GM23338 (cell line): ENCODE measurements at regions not wholly inside any gene's neighbourhood (a gene's known extent, or its start where the extent isn't known, plus 50 kb on each side); places are given as distances from the start of the nearest gene placed in this dataset.

Experiments used
- ATAC-seq: fragments of 200-7000 bp; cut with Tn5 transposase; 3 replicates; pipeline ENCODE4 v1.9.1; 2020
- DNase-seq: peaks from one replicate; pipeline ENCODE4 v3.0.0-alpha.2; 2015; ENCODE audit warnings: low spot score
- H2AFZ ChIP-seq: fragments of 200-600 bp; sonication (generic); 2 replicates; pipeline ENCODE4 v1.8.0; 2016; ENCODE audit warnings: antibody characterized with exemption, mild to moderate bottlenecking, moderate library complexity
- H3F3A ChIP-seq: fragments of 200-600 bp; sonication (generic); replicated peaks from 2 replicates; pipeline ENCODE4 v1.8.0; 2017; ENCODE audit warnings: antibody characterized with exemption, mixed run types, low read depth
- H3K27ac ChIP-seq: fragments of 200-600 bp; sonication (generic); 2 replicates; pipeline ENCODE4 v1.6.1; 2016; ENCODE audit warnings: low read depth
- H3K27me3 ChIP-seq: fragments of 200-600 bp; sonication (generic); 2 replicates; pipeline ENCODE4 v1.8.0; 2016; ENCODE audit warnings: mild to moderate bottlenecking, mixed run types, moderate library complexity; ENCODE audit not compliant: insufficient read depth
- H3K36me3 ChIP-seq: fragments of 200-600 bp; sonication (generic); 2 replicates; pipeline ENCODE4 v1.8.0; 2016; ENCODE audit warnings: mild to moderate bottlenecking; ENCODE audit not compliant: insufficient read depth
- H3K4me1 ChIP-seq: fragments of 200-600 bp; sonication (generic); 2 replicates; pipeline ENCODE4 v1.8.0; 2016; ENCODE audit warnings: mild to moderate bottlenecking, moderate library complexity; ENCODE audit not compliant: insufficient read depth
- H3K4me2 ChIP-seq: fragments of 200-600 bp; sonication (generic); 2 replicates; pipeline ENCODE4 v1.7.1; 2017; ENCODE audit warnings: mixed run types
- H3K4me3 ChIP-seq: fragments of 200-600 bp; sonication (generic); 2 replicates; pipeline ENCODE4 v1.6.1; 2016; ENCODE audit warnings: mixed run types
- H3K79me2 ChIP-seq: fragments of 200-600 bp; sonication (generic); replicated peaks from 2 replicates; pipeline ENCODE4 v1.8.0; 2017; ENCODE audit warnings: mild to moderate bottlenecking; ENCODE audit not compliant: insufficient read depth
- H3K9me2 ChIP-seq: fragments of 200-600 bp; sonication (generic); 2 replicates; pipeline ENCODE4 v1.8.0; 2017; ENCODE audit not compliant: insufficient read depth
- H4K20me1 ChIP-seq: fragments of 200-600 bp; sonication (generic); replicated peaks from 2 replicates; pipeline ENCODE4 v1.8.0; 2017; ENCODE audit warnings: mild to moderate bottlenecking; ENCODE audit not compliant: insufficient read depth
- H3K27ac Mint-ChIP-seq: 2 replicates; pipeline ENCODE4 v1.8.0; 2020; ENCODE audit warnings: inconsistent platforms, mild to moderate bottlenecking, moderate library complexity, mixed read lengths
- H3K27me3 Mint-ChIP-seq: 3 replicates; pipeline ENCODE4 v1.8.0; 2022; ENCODE audit warnings: low read depth, mild to moderate bottlenecking, moderate library complexity, mixed read lengths, inconsistent platforms; ENCODE audit not compliant: insufficient read depth, poor library complexity
- H3K36me3 Mint-ChIP-seq: 3 replicates; pipeline ENCODE4 v1.8.0; 2021; ENCODE audit warnings: low read depth, mild to moderate bottlenecking, inconsistent platforms, moderate library complexity, mixed read lengths
- H3K4me1 Mint-ChIP-seq: 3 replicates; pipeline ENCODE4 v1.8.0; 2020; ENCODE audit warnings: mild to moderate bottlenecking, inconsistent platforms, mixed read lengths
- H3K4me3 Mint-ChIP-seq: 3 replicates; pipeline ENCODE4 v1.8.0; 2021; ENCODE audit warnings: moderate library complexity, mild to moderate bottlenecking, inconsistent platforms, mixed read lengths
- H3K9me3 Mint-ChIP-seq: 3 replicates; pipeline ENCODE4 v1.8.0; 2020; ENCODE audit warnings: moderate library complexity, mild to moderate bottlenecking, inconsistent platforms, mixed read lengths
- CREB1 ChIP-seq: fragments of 250-450 bp; sonication (Bioruptor Pico); IDR thresholded peaks from 2 replicates; pipeline ENCODE4 v1.5.0; 2020; ENCODE audit warnings: low read depth, mild to moderate bottlenecking, moderate library complexity
- EZH2 ChIP-seq: fragments of 200-600 bp; sonication (generic); IDR thresholded peaks from one replicate; pipeline ENCODE4 v1.8.0; 2017; ENCODE audit warnings: antibody characterized with exemption, mild to moderate bottlenecking, low read depth; ENCODE audit not compliant: unreplicated experiment
- EZH2phosphoT487 ChIP-seq: fragments of 200-600 bp; sonication (generic); IDR thresholded peaks from one replicate; pipeline ENCODE4 v1.8.1; 2018; ENCODE audit warnings: antibody characterized with exemption; ENCODE audit not compliant: unreplicated experiment
- JUNB ChIP-seq: IDR thresholded peaks from one replicate; pipeline ENCODE4 v1.6.1; 2016; ENCODE audit warnings: antibody characterized with exemption; ENCODE audit not compliant: unreplicated experiment
- NANOG ChIP-seq: IDR thresholded peaks from 2 replicates; pipeline ENCODE4 v1.6.1; 2016; ENCODE audit warnings: antibody characterized with exemption, borderline replicate concordance
- POLR2AphosphoS5 ChIP-seq: IDR thresholded peaks from 2 replicates; pipeline ENCODE4 v1.6.1; 2016; ENCODE audit warnings: antibody characterized with exemption, low read depth
- STAT1 ChIP-seq: IDR thresholded peaks from one replicate; pipeline ENCODE4 v1.6.1; 2016; ENCODE audit warnings: antibody characterized with exemption; ENCODE audit not compliant: unreplicated experiment
- ZNF114 ChIP-seq: fragments of 250-450 bp; sonication (Bioruptor Pico); IDR thresholded peaks from 2 replicates; pipeline ENCODE4 v1.5.0; 2020; ENCODE audit warnings: mild to moderate bottlenecking, moderate library complexity
- TF ChIP-seq, protein P1 (sequence below), 2 experiments: fragments of 200-600 bp in 1 of 2; sonication (generic) in 1 of 2; conservative IDR thresholded peaks; 2 replicates each; pipeline versions ENCODE4 v1.5.1 to v1.6.1; 2016 to 2017; ENCODE audit warnings: antibody characterized with exemption in 2 of 2, low read depth in 2 of 2, mild to moderate bottlenecking in 2 of 2, moderate library complexity in 1 of 2
- TF ChIP-seq, protein P2 (sequence below): IDR thresholded peaks from one replicate; pipeline ENCODE4 v1.6.1; 2018; ENCODE audit warnings: antibody characterized with exemption; ENCODE audit not compliant: unreplicated experiment
- TF ChIP-seq, protein P3 (sequence below): fragments of 250-450 bp; sonication (Bioruptor Pico); IDR thresholded peaks from 2 replicates; pipeline ENCODE4 v1.5.0; 2020; ENCODE audit warnings: mild to moderate bottlenecking, moderate library complexity

DNA sequence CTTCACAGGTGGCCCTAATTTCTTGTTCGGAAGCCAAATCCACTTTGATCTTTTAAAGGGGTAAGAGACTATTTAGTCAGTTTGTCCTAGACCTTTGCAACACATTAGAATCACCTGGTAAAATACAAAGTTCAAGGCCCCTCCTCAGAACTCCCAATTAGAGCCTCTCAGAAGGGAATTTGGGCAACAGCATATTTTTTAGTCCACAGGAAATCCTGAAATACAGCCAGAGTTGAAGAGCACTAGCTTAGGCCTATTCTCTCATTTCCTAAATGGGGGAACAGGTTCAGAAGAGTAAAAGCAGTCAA is 151.3 kb upstream of the FSCB start:
- no peak overlapping the region for H2AFZ ChIP-seq
- H3K27ac Mint-ChIP-seq = no peak overlapping the region

More for the DNA sequence above, 151.3 kb upstream of the FSCB start:
- TF ChIP-seq STAT1 (no peak), JUNB (no peak), POLR2AphosphoS5 (no peak), ZNF114 (CRISPR knock-in tag) (no peak), CREB1 (CRISPR knock-in tag) (no peak), EZH2 (no peak), NANOG (no peak), EZH2phosphoT487 (no peak)
- TF ChIP-seq, protein P1, sequence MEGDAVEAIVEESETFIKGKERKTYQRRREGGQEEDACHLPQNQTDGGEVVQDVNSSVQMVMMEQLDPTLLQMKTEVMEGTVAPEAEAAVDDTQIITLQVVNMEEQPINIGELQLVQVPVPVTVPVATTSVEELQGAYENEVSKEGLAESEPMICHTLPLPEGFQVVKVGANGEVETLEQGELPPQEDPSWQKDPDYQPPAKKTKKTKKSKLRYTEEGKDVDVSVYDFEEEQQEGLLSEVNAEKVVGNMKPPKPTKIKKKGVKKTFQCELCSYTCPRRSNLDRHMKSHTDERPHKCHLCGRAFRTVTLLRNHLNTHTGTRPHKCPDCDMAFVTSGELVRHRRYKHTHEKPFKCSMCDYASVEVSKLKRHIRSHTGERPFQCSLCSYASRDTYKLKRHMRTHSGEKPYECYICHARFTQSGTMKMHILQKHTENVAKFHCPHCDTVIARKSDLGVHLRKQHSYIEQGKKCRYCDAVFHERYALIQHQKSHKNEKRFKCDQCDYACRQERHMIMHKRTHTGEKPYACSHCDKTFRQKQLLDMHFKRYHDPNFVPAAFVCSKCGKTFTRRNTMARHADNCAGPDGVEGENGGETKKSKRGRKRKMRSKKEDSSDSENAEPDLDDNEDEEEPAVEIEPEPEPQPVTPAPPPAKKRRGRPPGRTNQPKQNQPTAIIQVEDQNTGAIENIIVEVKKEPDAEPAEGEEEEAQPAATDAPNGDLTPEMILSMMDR (conservative IDR thresholded peaks at IDR 0.05; ENCODE audit: low read depth in 2 of 2) = no peak
- TF ChIP-seq, protein P2, sequence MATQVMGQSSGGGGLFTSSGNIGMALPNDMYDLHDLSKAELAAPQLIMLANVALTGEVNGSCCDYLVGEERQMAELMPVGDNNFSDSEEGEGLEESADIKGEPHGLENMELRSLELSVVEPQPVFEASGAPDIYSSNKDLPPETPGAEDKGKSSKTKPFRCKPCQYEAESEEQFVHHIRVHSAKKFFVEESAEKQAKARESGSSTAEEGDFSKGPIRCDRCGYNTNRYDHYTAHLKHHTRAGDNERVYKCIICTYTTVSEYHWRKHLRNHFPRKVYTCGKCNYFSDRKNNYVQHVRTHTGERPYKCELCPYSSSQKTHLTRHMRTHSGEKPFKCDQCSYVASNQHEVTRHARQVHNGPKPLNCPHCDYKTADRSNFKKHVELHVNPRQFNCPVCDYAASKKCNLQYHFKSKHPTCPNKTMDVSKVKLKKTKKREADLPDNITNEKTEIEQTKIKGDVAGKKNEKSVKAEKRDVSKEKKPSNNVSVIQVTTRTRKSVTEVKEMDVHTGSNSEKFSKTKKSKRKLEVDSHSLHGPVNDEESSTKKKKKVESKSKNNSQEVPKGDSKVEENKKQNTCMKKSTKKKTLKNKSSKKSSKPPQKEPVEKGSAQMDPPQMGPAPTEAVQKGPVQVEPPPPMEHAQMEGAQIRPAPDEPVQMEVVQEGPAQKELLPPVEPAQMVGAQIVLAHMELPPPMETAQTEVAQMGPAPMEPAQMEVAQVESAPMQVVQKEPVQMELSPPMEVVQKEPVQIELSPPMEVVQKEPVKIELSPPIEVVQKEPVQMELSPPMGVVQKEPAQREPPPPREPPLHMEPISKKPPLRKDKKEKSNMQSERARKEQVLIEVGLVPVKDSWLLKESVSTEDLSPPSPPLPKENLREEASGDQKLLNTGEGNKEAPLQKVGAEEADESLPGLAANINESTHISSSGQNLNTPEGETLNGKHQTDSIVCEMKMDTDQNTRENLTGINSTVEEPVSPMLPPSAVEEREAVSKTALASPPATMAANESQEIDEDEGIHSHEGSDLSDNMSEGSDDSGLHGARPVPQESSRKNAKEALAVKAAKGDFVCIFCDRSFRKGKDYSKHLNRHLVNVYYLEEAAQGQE = no peak
- TF ChIP-seq, protein P3, sequence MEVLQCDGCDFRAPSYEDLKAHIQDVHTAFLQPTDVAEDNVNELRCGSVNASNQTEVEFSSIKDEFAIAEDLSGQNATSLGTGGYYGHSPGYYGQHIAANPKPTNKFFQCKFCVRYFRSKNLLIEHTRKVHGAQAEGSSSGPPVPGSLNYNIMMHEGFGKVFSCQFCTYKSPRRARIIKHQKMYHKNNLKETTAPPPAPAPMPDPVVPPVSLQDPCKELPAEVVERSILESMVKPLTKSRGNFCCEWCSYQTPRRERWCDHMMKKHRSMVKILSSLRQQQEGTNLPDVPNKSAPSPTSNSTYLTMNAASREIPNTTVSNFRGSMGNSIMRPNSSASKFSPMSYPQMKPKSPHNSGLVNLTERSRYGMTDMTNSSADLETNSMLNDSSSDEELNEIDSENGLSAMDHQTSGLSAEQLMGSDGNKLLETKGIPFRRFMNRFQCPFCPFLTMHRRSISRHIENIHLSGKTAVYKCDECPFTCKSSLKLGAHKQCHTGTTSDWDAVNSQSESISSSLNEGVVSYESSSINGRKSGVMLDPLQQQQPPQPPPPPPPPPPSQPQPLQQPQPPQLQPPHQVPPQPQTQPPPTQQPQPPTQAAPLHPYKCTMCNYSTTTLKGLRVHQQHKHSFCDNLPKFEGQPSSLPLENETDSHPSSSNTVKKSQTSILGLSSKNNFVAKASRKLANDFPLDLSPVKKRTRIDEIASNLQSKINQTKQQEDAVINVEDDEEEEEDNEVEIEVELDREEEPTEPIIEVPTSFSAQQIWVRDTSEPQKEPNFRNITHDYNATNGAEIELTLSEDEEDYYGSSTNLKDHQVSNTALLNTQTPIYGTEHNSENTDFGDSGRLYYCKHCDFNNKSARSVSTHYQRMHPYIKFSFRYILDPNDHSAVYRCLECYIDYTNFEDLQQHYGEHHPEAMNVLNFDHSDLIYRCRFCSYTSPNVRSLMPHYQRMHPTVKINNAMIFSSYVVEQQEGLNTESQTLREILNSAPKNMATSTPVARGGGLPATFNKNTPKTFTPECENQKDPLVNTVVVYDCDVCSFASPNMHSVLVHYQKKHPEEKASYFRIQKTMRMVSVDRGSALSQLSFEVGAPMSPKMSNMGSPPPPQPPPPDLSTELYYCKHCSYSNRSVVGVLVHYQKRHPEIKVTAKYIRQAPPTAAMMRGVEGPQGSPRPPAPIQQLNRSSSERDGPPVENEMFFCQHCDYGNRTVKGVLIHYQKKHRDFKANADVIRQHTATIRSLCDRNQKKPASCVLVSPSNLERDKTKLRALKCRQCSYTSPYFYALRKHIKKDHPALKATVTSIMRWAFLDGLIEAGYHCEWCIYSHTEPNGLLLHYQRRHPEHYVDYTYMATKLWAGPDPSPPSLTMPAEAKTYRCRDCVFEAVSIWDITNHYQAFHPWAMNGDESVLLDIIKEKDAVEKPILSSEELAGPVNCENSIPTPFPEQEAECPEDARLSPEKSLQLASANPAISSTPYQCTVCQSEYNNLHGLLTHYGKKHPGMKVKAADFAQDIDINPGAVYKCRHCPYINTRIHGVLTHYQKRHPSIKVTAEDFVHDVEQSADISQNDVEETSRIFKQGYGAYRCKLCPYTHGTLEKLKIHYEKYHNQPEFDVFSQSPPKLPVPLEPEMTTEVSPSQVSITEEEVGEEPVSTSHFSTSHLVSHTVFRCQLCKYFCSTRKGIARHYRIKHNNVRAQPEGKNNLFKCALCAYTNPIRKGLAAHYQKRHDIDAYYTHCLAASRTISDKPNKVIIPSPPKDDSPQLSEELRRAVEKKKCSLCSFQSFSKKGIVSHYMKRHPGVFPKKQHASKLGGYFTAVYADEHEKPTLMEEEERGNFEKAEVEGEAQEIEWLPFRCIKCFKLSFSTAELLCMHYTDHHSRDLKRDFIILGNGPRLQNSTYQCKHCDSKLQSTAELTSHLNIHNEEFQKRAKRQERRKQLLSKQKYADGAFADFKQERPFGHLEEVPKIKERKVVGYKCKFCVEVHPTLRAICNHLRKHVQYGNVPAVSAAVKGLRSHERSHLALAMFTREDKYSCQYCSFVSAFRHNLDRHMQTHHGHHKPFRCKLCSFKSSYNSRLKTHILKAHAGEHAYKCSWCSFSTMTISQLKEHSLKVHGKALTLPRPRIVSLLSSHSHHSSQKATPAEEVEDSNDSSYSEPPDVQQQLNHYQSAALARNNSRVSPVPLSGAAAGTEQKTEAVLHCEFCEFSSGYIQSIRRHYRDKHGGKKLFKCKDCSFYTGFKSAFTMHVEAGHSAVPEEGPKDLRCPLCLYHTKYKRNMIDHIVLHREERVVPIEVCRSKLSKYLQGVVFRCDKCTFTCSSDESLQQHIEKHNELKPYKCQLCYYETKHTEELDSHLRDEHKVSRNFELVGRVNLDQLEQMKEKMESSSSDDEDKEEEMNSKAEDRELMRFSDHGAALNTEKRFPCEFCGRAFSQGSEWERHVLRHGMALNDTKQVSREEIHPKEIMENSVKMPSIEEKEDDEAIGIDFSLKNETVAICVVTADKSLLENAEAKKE (CRISPR knock-in tag) = no peak
- no peak overlapping the region for H3K4me3 Mint-ChIP-seq
- Histone ChIP-seq H3K36me3 (no peaks in the 10 kb centered on the region), H3K27ac (no peak overlapping the region), H3K4me1 (no peaks in the 10 kb centered on the region), H4K20me1 (no peaks in the 10 kb centered on the region), H3K79me2 (no peaks in the 10 kb centered on the region), H3K4me2 (no peak overlapping the region), H3K27me3 (no peaks in the 10 kb centered on the region), H3F3A (no peaks in the 10 kb centered on the region), H3K4me3 (no peak overlapping the region), H3K9me2 (no peaks in the 10 kb centered on the region)
- no peaks in the 10 kb centered on the region for H3K27me3 Mint-ChIP-seq
- H3K36me3 Mint-ChIP-seq = no peaks in the 10 kb centered on the region
- H3K9me3 Mint-ChIP-seq = no peaks in the 10 kb centered on the region
- DNase-seq = no peak
- ATAC-seq = no peak
- H3K4me1 Mint-ChIP-seq = no peaks in the 10 kb centered on the region
